ENCODE measurements at regions not wholly inside any gene's neighbourhood (a gene's known extent, or its start where the extent isn't known, plus 50 kb on each side); places are given as distances from the start of the nearest gene placed in this dataset.

- TF ChIP-seq CTCF (IDR thresholded peaks at IDR 0.05) = no peak
- TF ChIP-seq EP300 (IDR thresholded peaks at IDR 0.05) = no peak
- TF ChIP-seq POLR2A (IDR thresholded peaks at IDR 0.05) = no peak
- Histone ChIP-seq H3K36me3 (no peaks in the 10 kb centered on the region), H3K9me3 (peaks cover 0 to 6% (median 0%) of the 10 kb centered on the region in 4 donors), H3K4me3 (no peak overlapping the region), H3K27me3 (no peaks in the 10 kb centered on the region), H3K4me1 (no peaks in the 10 kb centered on the region), H3K27ac (no peak overlapping the region)
- no peak for DNase-seq (ENCODE audit: low spot score in 2 of 2)
- WGBS, 2 donors = 82 to 90% methylated on average over 2 of the region's 2 CpGs
These were observed 885.6 kb upstream of the VRK2 start for GRCh38 chr2:57160976-57161375.

DNA sequence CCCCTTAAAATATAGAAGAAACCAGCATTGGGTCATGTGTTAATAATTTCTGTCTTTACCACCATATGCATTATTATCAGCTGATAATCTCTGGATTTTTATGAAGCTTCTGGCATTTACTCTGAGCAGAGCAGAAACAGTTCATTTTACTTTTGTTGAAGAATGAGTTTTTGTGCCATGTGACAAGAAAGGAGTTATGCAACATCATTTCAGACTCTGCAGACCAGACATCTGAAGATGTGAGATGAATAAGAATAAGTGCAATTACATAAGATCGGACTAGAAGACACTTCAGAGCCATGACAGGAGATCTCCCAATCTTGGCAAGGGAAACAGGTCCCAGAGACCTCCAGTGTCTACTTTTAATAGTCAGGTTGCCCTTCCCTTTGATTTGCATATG, 869.4 kb upstream of the VRK2 start:
- Histone ChIP-seq H3K36me3 (no peaks in the 10 kb centered on the region), H3K4me3 (no peak overlapping the region), H3K9me3 (no peaks in the 10 kb centered on the region), H3K4me1 (no peaks in the 10 kb centered on the region), H3K27me3 (no peaks in the 10 kb centered on the region), H3K27ac (no peak overlapping the region)
- no peak for TF ChIP-seq CTCF (IDR thresholded peaks at IDR 0.05)
- no peak for TF ChIP-seq EP300 (IDR thresholded peaks at IDR 0.05)
- no peak for TF ChIP-seq POLR2A (IDR thresholded peaks at IDR 0.05)
- WGBS, 2 donors = 69 to 73% methylated on average over 1 of the region's 1 CpG
- DNase-seq (ENCODE audit: low spot score in 2 of 2) = no peak

- H3K9me3 ChIP-seq = no peaks in the 10 kb centered on the region
- TF ChIP-seq EP300 (IDR thresholded peaks at IDR 0.05) = no peak
- TF ChIP-seq POLR2A (IDR thresholded peaks at IDR 0.05) = no peak
- WGBS, 2 donors = 51% methylated on average over 4 of the region's 4 CpGs
- no peaks in the 10 kb centered on the region for H3K27me3 ChIP-seq
- H3K27ac ChIP-seq = no peak overlapping the region
- H3K4me1 ChIP-seq = no peaks in the 10 kb centered on the region
- no peak overlapping the region for H3K4me3 ChIP-seq
- no peak for DNase-seq (ENCODE audit: low spot score in 2 of 2)
- H3K36me3 ChIP-seq = no peaks in the 10 kb centered on the region
These were observed 866.5 kb upstream of the VRK2 start for GRCh38 chr2:57180042-57180567.

GRCh38 chr2:57180678-57181077, 865.9 kb upstream of the VRK2 start:
- Histone ChIP-seq H3K36me3 (no peaks in the 10 kb centered on the region), H3K4me3 (no peak overlapping the region), H3K27ac (no peak overlapping the region), H3K9me3 (no peaks in the 10 kb centered on the region), H3K4me1 (no peaks in the 10 kb centered on the region), H3K27me3 (no peaks in the 10 kb centered on the region)
- TF ChIP-seq CTCF (IDR thresholded peaks at IDR 0.05) (no peak), EP300 (IDR thresholded peaks at IDR 0.05) (no peak), POLR2A (IDR thresholded peaks at IDR 0.05) (no peak)
- no peak for DNase-seq (ENCODE audit: low spot score in 2 of 2)

- 46 to 63% methylated on average over 1 of the region's 1 CpG for WGBS, 2 donors
- H3K4me3 ChIP-seq = no peak overlapping the region
- H3K9me3 ChIP-seq = no peaks in the 10 kb centered on the region
- H3K4me1 ChIP-seq = no peaks in the 10 kb centered on the region
- no peaks in the 10 kb centered on the region for H3K36me3 ChIP-seq
- DNase-seq (ENCODE audit: low spot score in 2 of 2) = no peak
- no peak overlapping the region for H3K27ac ChIP-seq
- H3K27me3 ChIP-seq = no peaks in the 10 kb centered on the region
- TF ChIP-seq CTCF (IDR thresholded peaks at IDR 0.05) (no peak), POLR2A (IDR thresholded peaks at IDR 0.05) (no peak), EP300 (IDR thresholded peaks at IDR 0.05) (no peak)
These were observed 865.1 kb upstream of the VRK2 start for GRCh38 chr2:57181315-57182038.

Measured in tibial nerve (tissue), 4 donors.